ENCODE measurements at regions not wholly inside any gene's neighbourhood (a gene's known extent, or its start where the extent isn't known, plus 50 kb on each side); places are given as distances from the start of the nearest gene placed in this dataset.
"Not testable (repeated sequence)": the region's sequence is repeated elsewhere in the genome, so short reads cannot be mapped to it uniquely, and the experiment has no call there.

GRCh38 chr12:9313479-9313878 lies 105.3 kb upstream of the PZP start:
- H3K27ac Mint-ChIP-seq; H3K4me1 Mint-ChIP-seq (ENCODE audit: low read depth); H3K27me3 Mint-ChIP-seq (ENCODE audit: low read depth); H3K9me3 Mint-ChIP-seq; H3K36me3 Mint-ChIP-seq (ENCODE audit: low read depth); H3K4me3 Mint-ChIP-seq: not testable (repeated sequence)

DNA sequence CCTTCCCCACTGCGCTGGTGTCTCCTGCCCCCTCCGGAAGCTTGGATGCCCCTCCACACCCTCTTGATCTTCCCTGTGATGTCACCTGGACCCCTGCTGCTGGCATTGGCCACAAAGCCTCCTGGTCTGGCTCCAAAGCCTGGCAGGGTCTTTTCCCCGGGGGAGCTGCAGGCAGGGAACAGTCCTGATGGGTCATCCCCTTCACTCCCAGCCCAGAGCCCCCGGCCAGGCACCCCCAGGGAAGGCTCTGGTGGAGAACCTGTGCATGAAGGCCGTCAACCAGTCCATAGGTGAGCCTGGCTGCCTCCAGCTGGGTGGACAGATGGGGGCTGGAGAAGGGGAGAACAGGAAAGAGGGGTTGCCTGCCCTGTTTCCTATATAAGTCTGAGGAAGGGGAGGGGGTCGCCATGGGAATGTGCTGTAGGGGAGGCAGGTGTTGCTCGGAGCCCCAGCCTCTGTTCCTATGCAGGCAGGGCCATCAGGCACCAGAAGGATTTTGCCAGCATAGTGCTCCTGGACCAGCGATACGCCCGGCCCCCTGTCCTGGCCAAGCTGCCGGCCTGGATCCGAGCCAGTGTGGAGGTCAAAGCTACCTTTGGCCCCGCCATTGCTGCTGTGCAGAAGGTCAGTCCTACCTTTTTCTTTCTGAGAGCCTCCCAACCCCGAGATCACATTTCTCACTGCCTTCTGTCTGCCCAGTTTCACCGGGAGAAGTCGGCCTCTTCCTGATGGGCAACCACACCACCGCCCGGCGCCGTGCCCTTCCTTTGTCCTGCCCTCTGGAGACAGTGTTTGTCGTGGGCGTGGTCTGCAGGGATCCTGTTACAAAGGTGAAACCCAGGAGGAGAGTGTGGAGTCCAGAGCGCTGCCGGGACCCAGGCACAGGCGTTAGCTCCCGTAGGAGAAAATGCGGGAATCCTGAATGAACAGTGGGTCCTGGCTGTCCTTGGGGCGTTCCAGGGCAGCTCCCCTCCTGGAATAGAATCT lies 104.5 kb upstream of the PZP start:
- H3K4me1 Mint-ChIP-seq (ENCODE audit: low read depth); H3K9me3 Mint-ChIP-seq; H3K36me3 Mint-ChIP-seq (ENCODE audit: low read depth); H3K4me3 Mint-ChIP-seq; H3K27ac Mint-ChIP-seq; H3K27me3 Mint-ChIP-seq (ENCODE audit: low read depth): not testable (repeated sequence)

- H3K27me3 Mint-ChIP-seq (ENCODE audit: low read depth); H3K27ac Mint-ChIP-seq; H3K4me3 Mint-ChIP-seq; H3K9me3 Mint-ChIP-seq; H3K4me1 Mint-ChIP-seq (ENCODE audit: low read depth); H3K36me3 Mint-ChIP-seq (ENCODE audit: low read depth): not testable (repeated sequence)
These were observed 103.3 kb upstream of the PZP start for GRCh38 chr12:9311454-9311853.

DNA sequence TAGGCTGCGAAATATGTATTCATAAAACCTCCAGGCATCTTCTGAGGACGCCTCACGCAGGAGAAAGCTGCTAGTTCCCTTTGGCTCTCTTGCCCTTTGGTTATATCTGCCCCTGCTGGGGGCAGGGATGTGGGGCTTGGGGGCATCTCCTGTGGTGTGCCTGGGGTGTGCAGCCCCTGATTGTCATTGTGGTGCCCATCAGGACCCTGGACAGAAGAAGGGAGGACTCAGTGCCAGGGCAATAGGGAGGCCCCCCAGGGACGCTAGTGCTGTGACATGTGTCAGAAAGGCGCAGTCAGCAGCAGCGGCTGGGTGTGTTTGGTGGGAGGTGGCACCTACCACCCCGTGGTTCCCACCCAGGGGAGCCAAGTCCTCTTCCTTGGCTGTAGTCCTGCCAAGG lies 102.5 kb upstream of the PZP start:
- not testable (repeated sequence) for H3K27me3 Mint-ChIP-seq (ENCODE audit: low read depth); H3K27ac Mint-ChIP-seq; H3K9me3 Mint-ChIP-seq; H3K4me1 Mint-ChIP-seq (ENCODE audit: low read depth); H3K36me3 Mint-ChIP-seq (ENCODE audit: low read depth); H3K4me3 Mint-ChIP-seq

DNA sequence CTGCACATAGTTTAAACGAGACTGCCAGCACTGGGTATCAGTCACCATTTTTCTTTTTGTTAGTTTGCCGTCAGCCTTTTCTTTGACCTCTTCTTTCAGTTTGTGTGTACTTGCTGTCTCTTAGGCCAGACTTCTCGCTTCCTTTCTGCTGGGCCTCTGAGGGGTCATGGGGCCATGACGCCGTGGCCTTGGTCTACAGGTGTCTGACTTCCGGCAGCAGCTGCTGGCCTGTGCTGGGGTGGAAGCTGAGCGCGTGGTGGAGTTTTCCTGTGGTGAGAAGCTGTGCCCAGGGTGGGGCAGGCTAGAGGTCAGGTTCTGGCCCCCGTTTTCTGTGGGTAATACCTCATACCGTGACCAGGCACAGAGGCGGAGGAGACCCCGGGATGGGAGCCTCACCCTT lies 101.6 kb upstream of the PZP start:
- H3K27me3 Mint-ChIP-seq (ENCODE audit: low read depth); H3K9me3 Mint-ChIP-seq; H3K4me1 Mint-ChIP-seq (ENCODE audit: low read depth); H3K4me3 Mint-ChIP-seq; H3K27ac Mint-ChIP-seq; H3K36me3 Mint-ChIP-seq (ENCODE audit: low read depth): not testable (repeated sequence)

DNA sequence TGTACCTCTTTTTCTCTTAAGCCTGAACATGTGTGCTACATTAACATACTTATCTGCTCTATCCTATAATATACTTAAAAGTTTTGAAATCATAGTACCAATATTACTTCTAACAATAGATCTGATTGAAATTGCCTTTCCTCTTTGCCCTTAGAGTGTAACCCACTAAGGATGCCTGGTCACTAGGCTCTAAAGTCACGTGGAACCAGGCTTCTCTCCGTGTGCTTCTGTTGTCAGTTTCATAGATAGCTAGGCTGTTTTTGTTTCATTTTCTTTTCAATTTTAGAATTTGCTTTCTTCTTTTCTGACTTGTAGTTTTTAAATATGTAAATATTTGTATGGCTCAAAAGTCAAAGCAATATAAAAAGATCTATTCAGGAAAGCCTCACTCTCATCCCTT lies 100.5 kb upstream of the PZP start:
- H3K27ac Mint-ChIP-seq = not testable (repeated sequence)

DNA sequence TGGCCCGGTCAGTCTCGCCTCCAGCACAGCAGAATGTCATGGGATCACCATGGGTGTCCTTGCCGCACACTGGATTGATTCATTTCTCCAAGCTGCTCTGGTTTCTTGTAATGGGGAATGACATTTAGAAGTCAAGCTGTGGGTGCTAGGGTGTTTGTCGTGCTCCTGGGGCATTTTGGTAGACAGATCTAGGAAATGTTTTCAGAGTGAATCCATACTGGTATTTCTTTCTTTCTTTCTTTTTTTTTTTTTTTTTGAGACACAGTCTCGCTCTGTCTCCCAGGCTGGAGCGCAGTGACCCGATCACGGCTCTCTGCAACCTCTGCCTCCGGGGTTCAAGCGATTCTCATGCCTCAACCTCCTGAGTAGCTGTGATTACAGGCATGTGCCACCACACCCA lies 100.0 kb upstream of the PZP start:
- H3K9me3 Mint-ChIP-seq; H3K4me3 Mint-ChIP-seq; H3K27me3 Mint-ChIP-seq (ENCODE audit: low read depth); H3K27ac Mint-ChIP-seq; H3K36me3 Mint-ChIP-seq (ENCODE audit: low read depth); H3K4me1 Mint-ChIP-seq (ENCODE audit: low read depth): not testable (repeated sequence)

More for the DNA sequence above, 100.5 kb upstream of the PZP start:
- H3K4me3 Mint-ChIP-seq; H3K4me1 Mint-ChIP-seq (ENCODE audit: low read depth); H3K27me3 Mint-ChIP-seq (ENCODE audit: low read depth); H3K9me3 Mint-ChIP-seq; H3K36me3 Mint-ChIP-seq (ENCODE audit: low read depth): not testable (repeated sequence)

DNA sequence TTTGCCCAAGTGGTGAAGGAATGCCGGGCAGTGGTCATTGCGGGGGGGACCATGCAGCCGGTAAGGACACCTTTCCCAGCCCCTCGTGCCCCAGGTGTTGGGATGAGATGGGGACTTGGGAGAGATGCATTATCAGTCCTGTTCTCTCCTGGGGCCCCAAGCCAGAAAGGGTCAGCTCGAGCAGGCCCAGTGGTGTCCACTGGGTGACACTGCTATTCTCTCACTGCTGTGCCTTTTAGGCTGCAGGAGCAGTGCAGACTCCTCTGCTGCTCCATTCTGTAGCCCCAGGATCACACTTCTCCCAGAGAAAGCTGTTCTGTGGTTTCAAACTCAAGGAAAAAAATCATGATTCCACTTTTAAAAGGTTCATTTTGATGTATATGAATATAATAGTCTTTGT lies 99.1 kb upstream of the PZP start:
- not testable (repeated sequence) for H3K27ac Mint-ChIP-seq; H3K9me3 Mint-ChIP-seq; H3K4me1 Mint-ChIP-seq (ENCODE audit: low read depth); H3K4me3 Mint-ChIP-seq; H3K27me3 Mint-ChIP-seq (ENCODE audit: low read depth); H3K36me3 Mint-ChIP-seq (ENCODE audit: low read depth)

DNA sequence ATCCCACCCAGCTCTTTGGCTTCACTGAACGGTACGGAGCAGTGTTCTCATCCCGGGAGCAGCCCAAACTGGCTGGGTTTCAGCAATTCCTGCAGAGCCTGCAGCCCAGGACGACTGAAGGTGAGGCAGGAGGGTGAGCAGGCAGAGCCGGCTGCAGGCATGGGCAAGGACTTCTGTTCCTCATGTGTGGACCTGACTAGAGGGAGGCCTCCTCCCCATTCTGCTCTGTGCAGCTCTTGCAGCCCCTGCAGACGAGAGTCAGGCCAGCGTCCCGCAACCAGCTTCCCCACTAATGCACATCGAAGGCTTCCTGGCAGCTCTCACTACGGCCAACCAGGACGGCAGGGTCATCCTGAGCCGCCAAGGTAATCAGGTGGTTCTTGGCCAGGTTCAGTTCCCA lies 97.8 kb upstream of the PZP start:
- H3K36me3 Mint-ChIP-seq (ENCODE audit: low read depth); H3K27me3 Mint-ChIP-seq (ENCODE audit: low read depth); H3K4me3 Mint-ChIP-seq; H3K4me1 Mint-ChIP-seq (ENCODE audit: low read depth); H3K27ac Mint-ChIP-seq; H3K9me3 Mint-ChIP-seq: not testable (repeated sequence)

DNA sequence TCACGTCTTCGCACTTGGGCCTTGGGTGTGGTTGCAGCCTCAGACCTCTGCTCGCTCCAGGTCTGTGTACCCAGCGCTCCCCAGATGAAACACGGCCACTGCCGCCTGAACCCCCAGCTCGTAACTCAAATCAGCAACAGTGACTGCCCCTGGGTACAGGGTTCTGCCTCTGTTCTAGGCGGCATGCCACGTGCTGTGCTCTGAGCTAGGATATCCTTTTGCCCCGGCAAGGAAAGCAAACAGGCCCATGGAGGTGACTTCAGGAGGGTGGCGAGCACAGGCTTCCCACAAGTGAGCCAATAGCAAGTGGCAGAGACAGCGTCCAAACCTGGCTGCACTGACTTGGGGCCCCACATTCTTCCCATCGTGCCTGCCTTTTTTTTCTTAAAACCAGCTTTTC lies 96.3 kb upstream of the PZP start:
- not testable (repeated sequence) for H3K27ac Mint-ChIP-seq; H3K4me3 Mint-ChIP-seq; H3K4me1 Mint-ChIP-seq (ENCODE audit: low read depth); H3K27me3 Mint-ChIP-seq (ENCODE audit: low read depth); H3K9me3 Mint-ChIP-seq; H3K36me3 Mint-ChIP-seq (ENCODE audit: low read depth)

GRCh38 chr12:9295872-9296271 lies 87.7 kb upstream of the PZP start:
- H3K27me3 Mint-ChIP-seq (ENCODE audit: low read depth); H3K36me3 Mint-ChIP-seq (ENCODE audit: low read depth); H3K27ac Mint-ChIP-seq; H3K9me3 Mint-ChIP-seq; H3K4me3 Mint-ChIP-seq; H3K4me1 Mint-ChIP-seq (ENCODE audit: low read depth): not testable (repeated sequence)

- not testable (repeated sequence) for H3K4me3 Mint-ChIP-seq; H3K36me3 Mint-ChIP-seq (ENCODE audit: low read depth); H3K27ac Mint-ChIP-seq; H3K9me3 Mint-ChIP-seq; H3K27me3 Mint-ChIP-seq (ENCODE audit: low read depth); H3K4me1 Mint-ChIP-seq (ENCODE audit: low read depth)
These were observed 86.0 kb upstream of the PZP start for GRCh38 chr12:9294072-9294620.

- H3K27me3 Mint-ChIP-seq (ENCODE audit: low read depth); H3K4me3 Mint-ChIP-seq; H3K4me1 Mint-ChIP-seq (ENCODE audit: low read depth): not testable (repeated sequence)
These were observed 85.2 kb upstream of the PZP start for GRCh38 chr12:9293391-9293790.

DNA sequence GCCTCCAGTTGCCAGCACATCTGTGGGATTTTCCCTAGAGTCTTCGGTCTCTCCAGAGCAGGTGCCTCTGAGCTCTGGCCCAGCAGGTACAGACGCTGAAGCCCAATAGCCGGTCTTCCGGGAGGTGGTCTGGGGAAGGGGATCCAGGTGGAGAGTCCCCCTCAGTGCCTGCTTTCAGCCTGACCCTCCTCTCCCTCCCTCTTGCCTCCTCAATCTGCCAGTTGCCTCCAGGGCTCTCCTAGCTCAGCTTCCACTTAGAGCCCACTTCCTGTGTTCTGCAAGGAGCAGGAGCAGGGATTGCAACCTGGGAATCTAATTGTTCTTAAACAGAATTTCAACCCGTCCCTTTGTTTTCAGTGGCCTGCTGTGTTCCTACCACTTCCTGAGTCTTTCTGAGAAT lies 81.8 kb upstream of the PZP start:
- not testable (repeated sequence) for H3K27me3 Mint-ChIP-seq (ENCODE audit: low read depth); H3K4me3 Mint-ChIP-seq; H3K4me1 Mint-ChIP-seq (ENCODE audit: low read depth); H3K9me3 Mint-ChIP-seq; H3K36me3 Mint-ChIP-seq (ENCODE audit: low read depth); H3K27ac Mint-ChIP-seq

More at GRCh38 chr12:9293391-9293790, 85.2 kb upstream of the PZP start:
- H3K27ac Mint-ChIP-seq; H3K36me3 Mint-ChIP-seq (ENCODE audit: low read depth); H3K9me3 Mint-ChIP-seq: not testable (repeated sequence)

- H3K36me3 Mint-ChIP-seq (ENCODE audit: low read depth); H3K9me3 Mint-ChIP-seq; H3K4me3 Mint-ChIP-seq; H3K27ac Mint-ChIP-seq; H3K4me1 Mint-ChIP-seq (ENCODE audit: low read depth): not testable (repeated sequence)
- H3K27me3 Mint-ChIP-seq (ENCODE audit: low read depth) = peaks cover 13% of the 10 kb centered on the region
These were observed 76.5 kb upstream of the PZP start for GRCh38 chr12:9284724-9285123.

DNA sequence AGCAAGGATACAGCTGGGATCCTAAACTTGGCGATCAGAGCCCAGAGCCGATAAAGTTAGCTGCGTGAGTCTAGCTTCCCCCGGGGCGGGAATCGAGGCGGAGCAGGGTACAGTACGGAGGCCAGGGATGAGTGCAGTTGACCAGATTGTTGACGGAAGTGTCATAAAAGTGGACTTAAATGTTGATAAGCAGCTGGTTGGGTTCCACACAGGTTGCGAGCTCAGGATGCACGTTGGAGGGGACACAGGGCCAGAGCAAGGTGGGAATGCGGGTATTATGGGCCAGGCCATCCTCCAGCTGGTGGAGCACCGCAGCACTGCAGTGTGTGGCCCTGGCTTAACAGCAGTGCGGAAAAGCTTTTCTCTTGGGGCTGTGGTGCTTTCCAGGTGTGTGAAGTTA lies 76.0 kb upstream of the PZP start:
- not testable (repeated sequence) for H3K27ac Mint-ChIP-seq; H3K4me1 Mint-ChIP-seq (ENCODE audit: low read depth); H3K36me3 Mint-ChIP-seq (ENCODE audit: low read depth); H3K9me3 Mint-ChIP-seq; H3K4me3 Mint-ChIP-seq
- H3K27me3 Mint-ChIP-seq (ENCODE audit: low read depth) = peaks cover 13% of the 10 kb centered on the region

All from T-helper 1 cell treated with Interleukin-12 subunit alpha and Interleukin-12 subunit beta and Interleukin-4 antibody, amounts not matched to agents 30 μg/mL and 1 μg/mL, for 36 hours (primary cell).